NCI-H1105 (cell line): ENCODE measurements at regions not wholly inside any gene's neighbourhood (a gene's known extent, or its start where the extent isn't known, plus 50 kb on each side); places are given as distances from the start of the nearest gene placed in this dataset.
"Not testable (repeated sequence)": the region's sequence is repeated elsewhere in the genome, so short reads cannot be mapped to it uniquely, and the experiment has no call there.

Experiments
- DNase-seq: peaks from one replicate; lab custom pipeline; 2025; lab: John Stamatoyannopoulos, UW

- DNase-seq: no peak
Measured at GRCh38 chr18:42328931-42329330, 373.9 kb downstream of the PIK3C3 start.

DNA sequence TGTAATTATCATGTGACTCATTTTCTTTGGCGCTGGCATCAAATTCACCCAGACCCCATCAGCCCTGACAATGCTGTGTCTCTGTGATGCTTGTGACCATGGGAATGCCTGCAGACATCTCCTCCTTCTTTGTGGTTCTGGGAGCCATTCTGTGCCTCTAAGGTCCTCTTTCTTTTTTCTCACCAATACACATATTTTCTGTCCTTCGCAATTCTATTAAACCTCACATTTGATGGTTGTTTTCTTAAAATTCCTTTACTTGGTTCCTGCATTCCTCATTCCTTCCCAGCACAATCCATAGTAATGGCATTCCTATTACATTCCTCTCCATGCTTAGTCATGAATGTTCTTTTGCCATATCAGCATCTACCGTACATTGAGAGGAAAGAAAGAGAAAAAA, 375.3 kb downstream of the PIK3C3 start:
- DNase-seq: no peak

DNA sequence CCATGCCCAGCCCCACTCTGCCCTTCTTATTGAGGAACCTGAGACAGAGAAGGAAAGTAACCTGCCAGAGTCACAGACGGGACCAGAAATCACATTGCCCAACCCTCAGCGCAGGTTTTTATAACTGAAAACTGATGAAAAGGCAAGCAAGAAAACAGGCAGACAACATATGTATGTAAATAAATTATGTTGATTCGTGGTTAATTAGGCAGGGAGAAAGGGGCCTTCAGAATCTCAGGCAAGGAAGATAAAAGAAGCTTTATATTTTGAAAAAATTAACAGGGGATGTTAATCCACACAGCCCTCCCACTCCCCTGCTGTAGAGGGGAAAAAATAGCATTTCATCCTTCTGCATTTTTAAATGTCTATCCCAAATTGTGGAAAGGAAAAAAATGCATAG, 378.5 kb downstream of the PIK3C3 start:
- DNase-seq: no peak

DNA sequence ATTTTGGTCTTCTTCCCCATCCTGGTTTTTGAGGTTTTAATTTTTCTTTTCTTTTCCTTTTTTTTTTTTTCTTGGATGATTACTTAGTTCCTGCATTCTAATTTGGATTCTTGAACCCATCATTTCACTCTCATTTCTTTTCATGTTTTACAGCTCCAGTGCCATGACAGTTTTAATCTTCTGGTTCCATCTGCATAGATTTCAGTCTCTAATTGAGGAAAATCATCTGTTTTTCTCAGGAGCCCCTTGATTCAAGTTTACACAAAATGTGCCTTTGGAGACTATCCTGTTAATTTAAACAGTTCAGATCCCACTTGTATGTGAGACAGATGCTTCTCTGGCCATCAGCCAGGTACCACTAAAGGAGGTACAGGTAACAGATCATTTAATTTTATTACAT, 379.9 kb downstream of the PIK3C3 start:
- no peak for DNase-seq

GRCh38 chr18:42336139-42336538, 381.1 kb downstream of the PIK3C3 start:
- DNase-seq: no peak

DNA sequence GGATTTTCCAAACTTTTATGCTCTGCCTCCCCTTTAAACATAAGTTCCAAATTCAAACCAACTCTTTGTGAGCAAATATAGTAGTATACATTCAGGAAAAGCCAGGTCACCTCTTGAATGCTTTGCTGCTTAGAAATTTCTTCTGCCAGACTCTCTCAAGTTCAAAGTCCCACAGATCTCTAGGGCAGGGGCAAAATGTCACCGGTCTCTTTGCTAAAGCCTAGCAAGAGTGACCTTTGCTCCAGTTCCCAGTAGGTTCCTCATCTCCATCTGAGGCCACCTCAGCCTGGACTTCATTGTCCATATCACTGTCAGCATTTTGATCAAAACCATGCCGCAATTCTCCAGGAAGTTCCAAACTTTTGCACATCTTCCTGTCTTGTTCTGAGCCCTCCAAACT, 382.3 kb downstream of the PIK3C3 start:
- not testable (repeated sequence) for DNase-seq

DNA sequence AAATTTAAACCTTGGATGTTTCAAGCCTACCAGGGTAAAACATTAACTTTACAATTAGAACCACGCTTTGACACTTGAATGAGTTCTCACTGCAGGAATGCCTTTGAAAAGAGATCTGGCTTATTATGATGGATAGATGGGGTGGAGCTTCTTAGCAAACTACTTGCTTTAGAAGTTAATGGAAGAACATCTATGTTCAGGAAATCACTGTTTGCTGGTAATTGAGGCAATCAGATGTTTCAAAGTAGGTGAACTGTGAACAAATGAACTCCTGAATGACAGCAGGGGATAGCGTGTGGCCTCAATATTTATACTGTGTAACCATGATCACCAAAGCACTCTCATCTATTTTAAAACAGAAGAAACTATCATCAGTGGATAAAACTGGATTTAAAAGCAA, 383.6 kb downstream of the PIK3C3 start:
- DNase-seq: no peak

DNA sequence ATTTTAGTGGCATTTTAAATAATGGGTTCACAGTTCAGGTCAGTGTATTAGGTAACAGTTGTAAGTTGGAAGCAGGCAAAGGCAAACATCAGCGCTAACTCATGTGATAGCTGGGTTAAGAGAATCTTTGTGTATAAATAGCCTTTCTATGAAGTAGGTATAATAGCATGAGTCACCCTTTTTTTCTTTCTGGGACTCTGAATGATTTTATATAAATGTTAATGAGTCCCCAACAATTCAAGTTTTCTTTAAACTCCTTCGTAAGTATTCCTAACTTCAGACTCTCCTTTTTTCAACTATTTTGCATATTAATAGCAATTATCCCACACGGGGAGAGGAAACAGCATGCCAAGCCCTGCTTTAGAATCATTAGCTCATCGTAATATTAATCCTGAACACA, 384.3 kb downstream of the PIK3C3 start:
- DNase-seq: no peak

DNA sequence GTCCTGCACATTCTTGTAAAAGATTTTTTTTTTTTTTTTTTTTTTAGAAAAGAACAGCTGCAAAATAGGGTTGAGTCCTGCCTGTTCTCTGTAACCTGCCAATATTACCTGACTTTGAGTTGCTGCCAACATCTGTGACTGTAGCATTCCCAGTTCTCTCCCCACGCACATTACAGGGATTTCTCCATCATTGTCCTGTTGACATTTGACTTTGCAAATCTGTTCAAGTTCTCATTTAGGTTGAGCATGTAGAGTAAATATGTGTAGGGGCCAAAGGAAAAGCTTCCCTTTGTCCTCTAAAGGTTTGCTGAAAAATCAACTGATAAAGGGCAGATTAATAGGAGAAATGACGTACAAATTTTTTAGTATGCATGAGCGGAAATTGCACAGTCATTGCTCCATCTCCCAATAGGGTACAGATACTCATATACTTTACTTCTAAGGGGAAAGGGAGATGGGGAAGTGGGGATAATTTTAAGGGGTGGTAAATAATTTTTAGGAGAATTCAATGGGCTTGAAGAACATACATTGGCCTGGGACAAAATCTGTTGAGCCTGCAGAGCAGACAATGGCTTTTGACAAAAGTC, 385.5 kb downstream of the PIK3C3 start:
- DNase-seq: no peak

GRCh38 chr18:42341423-42341822, 386.4 kb downstream of the PIK3C3 start:
- no peak for DNase-seq

DNA sequence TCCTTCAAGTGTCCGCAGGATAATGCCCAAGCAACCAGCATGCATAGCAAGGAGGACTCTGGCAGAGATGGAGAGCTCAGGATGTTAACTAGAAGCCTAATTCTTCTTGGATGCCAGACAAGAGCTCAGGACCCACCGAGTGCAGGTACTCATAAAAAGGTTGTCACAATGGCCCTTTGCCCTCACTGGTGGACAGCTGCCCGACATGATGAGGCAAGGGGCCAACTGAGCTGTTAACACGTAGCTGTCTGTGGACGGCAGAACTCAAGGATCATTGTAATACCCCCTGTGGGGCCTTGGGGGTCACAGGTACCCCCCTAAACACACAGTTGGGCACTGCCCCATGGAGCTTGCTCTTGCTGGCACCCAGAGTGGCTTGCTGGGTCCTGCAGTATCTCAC, 393.7 kb downstream of the PIK3C3 start:
- no peak for DNase-seq

DNA sequence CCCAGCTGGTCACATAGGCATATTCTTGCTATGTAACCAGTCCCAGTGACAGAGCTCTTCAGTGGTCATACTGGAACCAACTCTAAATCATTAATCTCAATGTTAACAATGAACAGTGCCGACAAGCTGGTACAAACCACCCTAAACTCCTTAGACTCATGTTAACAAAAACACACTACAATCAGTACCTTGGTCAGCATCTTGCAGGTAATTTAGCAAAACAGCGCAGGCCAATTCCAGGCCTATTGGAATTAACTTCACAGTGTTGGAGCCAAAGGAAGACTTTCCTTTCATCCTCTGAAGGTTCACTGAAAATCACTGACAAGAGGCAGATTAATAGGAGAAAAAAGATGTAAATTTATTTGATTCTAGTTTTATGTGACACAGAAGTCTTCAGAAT, 396.4 kb downstream of the PIK3C3 start:
- no peak for DNase-seq

DNA sequence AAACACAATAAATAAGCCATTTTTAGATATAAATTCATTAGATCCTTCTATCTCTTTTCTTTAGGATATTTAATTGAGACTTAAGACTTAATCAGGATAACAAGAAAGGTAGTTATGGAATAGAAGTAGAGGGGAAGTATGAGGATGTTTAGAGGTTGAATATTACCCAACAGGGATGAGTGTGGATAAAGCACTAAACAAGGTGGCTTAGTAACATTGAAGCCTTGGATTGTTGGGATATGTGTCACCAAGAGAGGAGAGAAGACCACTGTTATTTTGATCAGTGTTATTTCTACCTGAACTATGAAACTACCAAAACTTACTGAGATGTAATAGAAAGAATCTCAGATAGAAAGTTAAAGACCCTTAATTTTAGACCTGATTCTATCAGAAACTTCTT, 405.7 kb downstream of the PIK3C3 start:
- no peak for DNase-seq

GRCh38 chr18:42363446-42364441, 408.7 kb downstream of the PIK3C3 start:
- no peak for DNase-seq

DNA sequence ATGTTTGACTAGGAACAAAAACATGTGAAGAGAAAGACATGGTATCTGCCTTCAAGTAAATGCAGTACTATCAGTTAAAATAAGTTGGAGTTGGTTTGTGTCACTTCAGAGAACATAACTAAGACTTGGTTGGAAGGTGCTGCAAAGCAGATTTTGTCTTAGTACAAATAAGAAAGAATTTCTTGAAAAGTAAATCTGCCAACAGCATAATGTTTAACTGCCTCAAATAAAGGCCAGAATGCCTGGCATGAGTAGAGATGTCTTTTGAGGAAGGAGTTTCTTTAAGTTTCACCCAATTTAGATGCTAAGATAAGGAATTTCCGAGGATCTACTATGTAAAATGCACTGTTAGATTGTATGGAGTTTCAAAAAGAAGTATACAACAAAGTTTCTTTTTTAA, 409.7 kb downstream of the PIK3C3 start:
- DNase-seq: no peak

DNA sequence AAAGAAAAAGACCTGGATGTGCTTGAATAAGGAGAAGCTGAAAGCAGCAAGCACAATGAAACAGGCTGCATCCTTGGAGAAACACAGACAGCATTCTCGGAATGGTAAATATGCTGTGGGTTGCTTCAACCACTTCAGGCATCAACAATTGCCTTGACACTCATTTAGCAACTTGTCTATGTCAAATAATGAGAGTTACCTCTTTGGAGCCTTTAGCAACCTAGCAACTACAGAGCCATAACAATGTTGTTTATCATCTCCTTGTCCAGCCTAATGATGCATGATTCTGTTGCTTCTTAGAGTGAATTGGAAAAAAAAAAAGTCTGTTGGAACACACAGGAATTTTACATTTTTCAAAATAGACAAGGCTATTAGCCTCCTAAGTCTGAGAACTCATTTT, 410.6 kb downstream of the PIK3C3 start:
- DNase-seq: no peak

- no peak for DNase-seq
Measured at GRCh38 chr18:42373584-42373983, 418.6 kb downstream of the PIK3C3 start.

- no peak for DNase-seq
Measured at GRCh38 chr18:42374961-42375360, 419.9 kb downstream of the PIK3C3 start.

DNA sequence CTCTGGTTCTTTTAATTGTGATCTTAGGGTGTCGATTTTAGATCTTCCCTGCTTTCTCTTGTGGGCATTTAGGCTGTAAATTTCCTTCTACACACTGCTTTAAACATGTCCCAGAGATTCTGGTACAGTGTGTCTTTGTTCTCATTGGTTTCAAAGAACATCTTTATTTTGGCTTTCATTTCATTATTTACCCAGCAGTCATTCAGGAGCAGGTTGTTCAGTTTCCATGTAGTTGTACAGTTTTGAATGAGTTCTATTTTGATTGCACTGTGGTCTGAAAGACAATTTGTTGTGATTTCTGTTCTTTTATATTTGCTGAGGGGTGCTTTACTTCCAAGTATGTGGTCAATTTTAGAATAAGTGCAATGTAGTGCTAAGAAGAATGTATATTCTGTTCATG, 423.8 kb downstream of the PIK3C3 start:
- DNase-seq: not testable (repeated sequence)

GRCh38 chr18:42381236-42381635, 426.2 kb downstream of the PIK3C3 start:
- DNase-seq: not testable (repeated sequence)

DNA sequence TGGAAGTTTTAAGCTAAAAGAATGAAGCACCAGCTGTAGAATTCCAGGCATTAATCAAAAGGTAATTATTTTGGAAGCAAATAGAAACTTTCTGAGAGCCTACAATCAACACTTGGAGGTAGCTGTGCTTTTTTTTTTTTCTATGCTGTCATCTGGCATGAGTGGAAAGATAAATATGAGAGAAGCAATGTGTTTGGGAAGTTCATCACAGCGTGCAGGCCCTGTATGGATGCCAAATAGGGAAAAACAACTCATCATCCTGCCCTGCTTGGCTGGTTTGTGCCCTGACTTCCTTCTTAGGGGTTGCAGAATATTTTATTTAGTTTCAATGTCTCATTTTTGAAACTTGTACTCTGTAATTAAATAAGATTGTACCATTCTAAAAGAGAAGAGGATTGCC, 437.4 kb downstream of the PIK3C3 start:
- no peak for DNase-seq

- DNase-seq: no peak
Measured at GRCh38 chr18:42392926-42393325, 437.9 kb downstream of the PIK3C3 start.

DNA sequence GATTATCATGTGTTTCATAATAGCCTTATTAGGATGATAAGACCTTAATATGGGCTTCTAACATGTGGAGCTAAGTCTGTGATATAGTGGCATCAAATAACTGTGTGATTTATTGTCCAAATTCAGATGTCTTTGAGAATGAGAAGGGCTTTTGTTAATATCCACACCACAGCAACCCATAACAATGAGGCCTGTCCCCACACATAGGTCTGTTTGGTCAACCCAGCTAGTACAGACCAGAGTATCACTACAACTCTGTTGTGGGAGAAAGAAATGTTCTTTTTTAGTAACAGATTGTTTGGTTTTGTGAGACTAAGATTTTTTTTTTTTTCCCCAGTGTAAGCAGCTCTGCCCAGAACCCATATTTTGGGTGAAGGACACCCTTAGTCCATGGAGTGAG, 439.2 kb downstream of the PIK3C3 start:
- DNase-seq: no peak
